Suppressor macrophage (primary cell): ENCODE measurements at regions not wholly inside any gene's neighbourhood (a gene's known extent, or its start where the extent isn't known, plus 50 kb on each side); places are given as distances from the start of the nearest gene placed in this dataset.

Experiments used
- DNase-seq, 4 experiments: peaks; one replicate each; pipeline ENCODE4 v3.0.0-alpha.2; 2020 to 2022

GRCh38 chr2:111675419-111676194, 208.4 kb downstream of the ANAPC1 start:
- peak; percentile 33 to 79 (median 55) for DNase-seq

DNA sequence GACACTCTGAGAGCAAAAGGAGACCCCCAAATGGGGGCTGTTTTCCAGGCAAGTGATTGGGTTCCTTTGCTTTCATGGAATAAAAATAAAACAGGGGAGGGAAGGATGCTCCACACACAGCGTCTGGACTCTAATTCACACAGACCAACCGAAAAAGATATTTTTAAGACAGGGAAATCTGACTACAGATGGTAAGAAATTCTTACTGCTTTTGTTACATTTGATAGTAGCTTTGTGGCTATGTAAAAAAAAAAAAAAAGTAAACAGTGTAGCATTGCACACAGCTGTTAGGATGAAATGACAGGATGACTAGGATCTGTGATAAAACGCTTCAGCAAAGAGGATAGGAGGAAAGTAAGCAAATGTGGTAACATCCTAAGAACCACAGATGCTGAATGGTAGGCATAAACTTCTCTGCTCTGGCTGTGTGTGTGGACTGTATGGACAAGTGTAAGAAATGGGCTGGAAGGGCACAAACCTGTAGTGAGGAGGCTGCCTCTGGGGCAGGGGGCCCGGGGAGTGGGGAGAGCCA, 207.6 kb downstream of the ANAPC1 start:
- DNase-seq, result no peak

- DNase-seq, result no peak
Measured at GRCh38 chr2:111678161-111678560, 205.8 kb downstream of the ANAPC1 start.

DNA sequence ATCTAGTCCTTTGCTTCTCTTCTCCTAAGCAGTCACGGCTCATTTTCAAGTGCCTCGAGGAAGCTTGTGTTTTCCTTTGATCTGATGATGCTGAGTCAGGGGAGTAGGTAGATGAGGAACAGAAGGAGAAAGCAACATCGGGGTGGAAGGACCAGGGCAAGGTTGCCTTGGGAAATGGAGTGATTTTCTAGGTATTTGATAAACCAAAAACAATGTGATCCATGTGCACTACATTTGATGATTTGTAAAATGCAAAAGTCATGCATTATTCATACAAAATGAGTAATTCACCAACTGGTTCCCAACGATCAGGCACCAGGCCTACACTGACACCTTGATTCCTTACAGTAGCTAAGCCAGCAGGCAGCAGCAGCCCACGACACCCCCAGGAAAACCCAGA, 205.3 kb downstream of the ANAPC1 start:
- peak in 3 of 4 experiments; percentile 30 to 51 (median 36) for DNase-seq

- peak; percentile 54 to 80 (median 68) for DNase-seq
Measured at GRCh38 chr2:111679202-111679601, 204.8 kb downstream of the ANAPC1 start.

DNA sequence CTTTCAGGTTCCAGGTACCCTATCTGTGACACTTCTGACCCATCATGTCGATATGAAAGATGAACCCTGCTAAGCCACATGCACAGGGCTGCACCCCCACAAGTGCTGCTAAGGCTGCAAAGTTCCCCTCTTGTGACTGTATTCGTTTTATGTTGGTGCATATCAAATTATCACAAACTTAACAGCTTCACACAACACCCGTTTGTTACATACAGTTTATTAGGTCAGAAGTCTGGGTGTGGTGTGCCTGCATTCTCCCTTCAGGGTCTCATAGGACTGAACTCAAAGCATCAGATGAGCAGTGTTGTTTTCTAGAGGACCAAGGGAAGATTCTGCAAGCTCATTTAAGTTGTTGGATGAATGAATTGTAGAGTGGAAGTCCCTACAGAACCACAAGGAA, 199.4 kb downstream of the ANAPC1 start:
- DNase-seq, result no peak

DNA sequence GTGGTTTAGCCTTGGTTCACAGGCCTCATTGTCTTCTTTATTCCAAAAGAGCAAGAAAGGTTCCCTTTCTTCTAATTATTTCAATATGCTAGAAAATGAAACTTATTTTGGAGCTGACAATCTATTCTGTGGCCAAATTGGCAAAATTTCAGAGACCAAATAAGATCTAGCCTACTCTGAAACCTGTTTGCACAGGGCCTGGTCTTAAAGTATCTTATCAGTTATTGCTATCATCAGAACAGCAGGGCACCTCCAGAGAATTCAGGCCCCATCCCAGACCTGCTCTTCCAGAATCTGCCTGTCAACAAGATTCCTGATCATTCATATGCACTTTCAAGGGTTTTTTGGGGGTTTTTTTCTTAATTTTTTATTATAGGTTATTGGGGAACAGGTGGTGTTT, 198.7 kb downstream of the ANAPC1 start:
- DNase-seq, result no peak

GRCh38 chr2:111686994-111687393, 197.0 kb downstream of the ANAPC1 start:
- DNase-seq, result no peak

DNA sequence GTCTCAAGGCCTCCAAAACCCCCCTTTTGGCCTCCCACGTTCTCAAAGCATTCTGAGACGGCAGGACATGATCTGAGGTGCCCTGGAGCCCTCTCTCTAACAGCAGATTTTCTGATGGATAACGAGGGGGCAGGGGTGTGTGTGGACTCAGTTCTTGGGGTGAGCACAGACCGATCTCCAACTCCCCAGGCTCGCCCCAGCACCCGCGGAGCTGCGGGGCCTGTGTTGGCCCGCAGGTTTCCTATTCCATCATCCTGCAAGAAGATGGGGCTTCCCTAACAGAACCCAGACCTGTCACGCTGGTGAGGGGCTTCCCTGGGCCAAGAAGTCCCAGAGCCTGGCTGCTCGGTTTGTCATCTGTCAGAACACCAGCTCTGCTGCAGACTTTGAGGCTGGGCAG, 196.1 kb downstream of the ANAPC1 start:
- no peak for DNase-seq

GRCh38 chr2:111688482-111688881, 195.5 kb downstream of the ANAPC1 start:
- no peak for DNase-seq

DNA sequence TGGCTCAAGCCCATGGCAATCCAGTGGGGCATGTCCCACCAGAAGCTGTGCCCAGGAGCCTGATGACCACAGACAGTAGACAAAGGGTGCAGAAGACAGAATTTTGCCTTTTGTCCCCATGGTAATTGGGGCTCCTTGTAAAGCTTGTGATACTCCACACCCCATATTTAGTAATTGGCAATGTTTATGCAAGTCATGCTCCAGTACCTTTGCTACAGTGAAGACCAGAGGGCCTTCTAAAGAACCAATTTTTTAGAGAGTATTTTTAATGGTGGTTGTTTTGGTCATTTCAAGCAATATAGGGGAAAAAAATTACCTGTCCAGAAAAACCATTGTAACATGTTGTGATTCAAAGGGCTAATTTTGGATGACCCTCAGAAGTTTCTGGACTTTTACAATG, 194.8 kb downstream of the ANAPC1 start:
- no peak for DNase-seq

DNA sequence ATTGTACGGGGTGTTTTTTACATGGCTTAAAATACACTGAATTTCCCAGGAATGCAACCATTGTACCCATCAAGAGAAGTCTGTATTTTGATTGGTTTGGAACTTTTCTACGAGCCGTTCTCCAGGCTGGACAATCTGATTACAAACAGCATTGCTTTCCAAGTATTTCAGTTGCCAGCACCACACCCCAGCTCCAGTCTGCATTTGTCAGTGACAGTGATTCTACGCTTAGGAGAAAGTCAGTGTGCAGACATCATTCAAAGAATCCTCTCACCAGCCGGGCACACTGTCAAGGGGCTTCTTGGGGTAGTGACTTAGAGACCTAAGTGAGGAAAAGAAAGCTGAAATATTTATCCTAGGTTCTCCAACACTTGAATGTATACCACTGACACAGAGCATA, 194.1 kb downstream of the ANAPC1 start:
- DNase-seq, result no peak

DNA sequence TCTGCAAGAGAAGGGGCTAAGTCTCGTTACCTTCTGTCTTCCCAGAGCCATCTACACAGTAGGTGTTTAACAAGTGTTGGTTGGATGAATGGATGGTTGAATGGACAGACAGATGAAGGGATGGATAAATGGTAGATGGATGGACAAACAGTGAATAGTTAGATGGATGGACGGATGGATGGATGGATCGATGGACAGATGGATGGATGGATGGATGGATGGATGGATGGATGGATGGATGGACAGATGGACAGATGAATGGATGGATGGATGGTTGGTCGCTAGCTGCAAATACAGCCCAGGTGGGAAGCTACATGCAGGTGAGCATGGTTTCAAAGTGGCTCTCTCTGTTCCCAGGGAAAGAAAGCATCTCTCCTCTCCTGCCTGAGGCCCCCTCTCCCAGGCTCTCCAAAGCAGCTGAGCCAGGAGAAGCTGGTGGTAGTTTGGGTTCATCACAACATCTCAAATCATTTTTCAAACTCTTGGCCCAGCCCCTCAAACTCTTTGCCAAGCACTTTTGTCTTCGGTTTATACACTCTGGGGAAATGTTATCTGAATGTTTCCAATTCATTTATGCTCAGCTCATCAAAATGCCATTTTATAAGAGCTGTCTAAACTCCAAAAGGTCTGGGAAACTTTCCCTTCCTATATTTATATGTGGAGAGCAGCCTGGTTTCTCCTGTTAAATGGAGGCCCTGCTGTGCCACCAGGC, 192.7 kb downstream of the ANAPC1 start:
- DNase-seq, result no peak

DNA sequence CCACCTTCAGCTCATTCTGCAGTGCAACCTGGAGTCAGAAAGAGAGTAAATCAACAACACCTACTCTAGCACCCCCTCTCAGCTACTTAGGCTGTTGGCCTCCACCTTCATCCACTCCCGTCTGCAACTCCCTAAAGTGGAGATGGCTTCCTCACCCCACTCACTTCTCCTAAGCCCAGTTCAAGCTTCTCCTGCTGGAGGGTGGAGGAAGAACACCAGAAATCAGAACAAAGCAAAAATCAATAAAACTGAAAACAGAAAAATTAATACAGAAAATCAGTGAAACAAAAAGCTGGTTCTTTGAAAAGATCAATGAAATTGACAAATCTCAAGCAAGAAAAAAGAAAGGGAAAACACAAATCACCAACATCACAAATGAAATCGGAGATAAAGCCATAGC, 191.7 kb downstream of the ANAPC1 start:
- no peak for DNase-seq

- DNase-seq, result peak; percentile 57 to 70 (median 62)
Measured at GRCh38 chr2:111694700-111695101, 189.3 kb downstream of the ANAPC1 start.

GRCh38 chr2:111695441-111696007, 188.5 kb downstream of the ANAPC1 start:
- DNase-seq, result no peak

DNA sequence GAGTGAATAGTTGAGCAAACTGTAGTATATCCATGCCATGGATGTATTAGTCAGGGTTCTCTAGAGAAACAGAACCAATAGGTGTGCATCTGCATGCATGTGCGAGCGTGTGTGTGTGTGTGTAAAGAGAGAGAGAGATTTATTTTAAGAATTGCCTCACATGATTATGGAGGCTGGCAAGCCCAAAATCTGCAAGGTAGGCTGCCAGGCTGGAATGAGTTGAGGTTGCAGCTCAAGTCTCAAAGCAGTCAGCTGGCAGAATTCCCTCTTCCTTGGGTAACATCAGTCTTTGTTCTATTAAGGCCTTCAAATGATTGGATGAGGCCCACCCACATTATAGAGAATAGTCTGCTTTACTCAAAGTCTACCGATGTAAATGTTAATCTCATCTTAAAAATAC, 187.8 kb downstream of the ANAPC1 start:
- DNase-seq, result no peak

DNA sequence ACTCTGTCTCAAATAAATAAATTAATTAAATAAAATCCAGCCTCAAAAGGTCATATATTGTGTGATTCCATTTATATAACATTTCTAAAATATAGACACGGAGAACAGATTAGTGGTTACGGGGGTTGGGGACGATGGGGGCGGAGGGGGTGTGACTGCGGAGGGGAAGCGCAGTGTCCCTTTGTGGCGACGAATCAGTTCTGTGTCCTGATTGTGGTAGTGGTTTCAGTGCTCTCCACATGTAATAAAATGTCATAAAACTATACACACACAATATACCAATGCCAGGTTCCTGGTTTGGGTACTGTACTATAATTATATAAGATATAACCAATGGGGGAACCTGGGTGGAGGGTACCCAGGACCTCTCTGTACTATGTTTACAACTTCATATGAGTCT, 186.4 kb downstream of the ANAPC1 start:
- peak in 1 of 4 experiments; percentile 31 for DNase-seq

- no peak for DNase-seq
Measured at GRCh38 chr2:111698089-111698488, 185.9 kb downstream of the ANAPC1 start.

GRCh38 chr2:111698743-111699554, 185.0 kb downstream of the ANAPC1 start:
- DNase-seq, result peak; percentile 88 to 97 (median 93)

DNA sequence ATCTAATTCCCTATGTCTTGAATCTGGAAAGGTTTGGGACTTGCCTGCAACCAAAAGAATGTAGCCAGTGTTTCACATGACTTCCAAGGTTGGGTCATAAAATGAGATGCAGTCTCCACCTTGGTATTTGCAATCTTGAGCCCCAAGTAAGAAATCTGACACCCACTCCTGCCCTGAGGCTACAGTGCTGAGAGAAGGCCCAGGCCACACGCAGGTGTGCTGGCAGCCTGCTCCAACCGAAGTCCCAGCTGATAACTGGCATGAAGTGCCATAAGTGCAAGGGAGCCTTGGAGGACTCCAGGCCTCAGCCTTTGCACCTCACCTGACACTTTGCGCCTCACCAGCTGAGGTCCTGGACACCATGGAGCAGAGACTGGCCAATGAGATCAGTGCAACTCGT, 182.7 kb downstream of the ANAPC1 start:
- DNase-seq, result no peak

- DNase-seq, result no peak
Measured at GRCh38 chr2:111701798-111702118, 182.2 kb downstream of the ANAPC1 start.
